Activated T-helper 17 cell treated with anti-CD3 and anti-CD28 coated beads, Interleukin-2, amount 50 U/mL, for 72 hours (primary cell): ENCODE measurements at regions not wholly inside any gene's neighbourhood (a gene's known extent, or its start where the extent isn't known, plus 50 kb on each side); places are given as distances from the start of the nearest gene placed in this dataset.

Experiments used
- ATAC-seq: fragments of 150-1000 bp; cut with Tn5 transposase; replicated peaks from 2 replicates; pipeline ENCODE4 v1.10.0; 2021; ENCODE audit warnings: mild to moderate bottlenecking, moderate library complexity
- H3K27ac Mint-ChIP-seq: one replicate; pipeline ENCODE4 v1.8.0; 2022; ENCODE audit warnings: mixed read lengths
- H3K27me3 Mint-ChIP-seq: one replicate; pipeline ENCODE4 v1.8.0; 2022; ENCODE audit warnings: mixed read lengths
- H3K36me3 Mint-ChIP-seq: one replicate; pipeline ENCODE4 v1.8.0; 2022; ENCODE audit warnings: low read depth, mild to moderate bottlenecking, mixed read lengths
- H3K4me1 Mint-ChIP-seq: one replicate; pipeline ENCODE4 v1.8.0; 2022; ENCODE audit warnings: mixed read lengths
- H3K4me3 Mint-ChIP-seq: one replicate; pipeline ENCODE4 v1.8.0; 2022; ENCODE audit warnings: mild to moderate bottlenecking, mixed read lengths
- H3K9me3 Mint-ChIP-seq: one replicate; pipeline ENCODE4 v1.8.0; 2022; ENCODE audit warnings: mixed read lengths

DNA sequence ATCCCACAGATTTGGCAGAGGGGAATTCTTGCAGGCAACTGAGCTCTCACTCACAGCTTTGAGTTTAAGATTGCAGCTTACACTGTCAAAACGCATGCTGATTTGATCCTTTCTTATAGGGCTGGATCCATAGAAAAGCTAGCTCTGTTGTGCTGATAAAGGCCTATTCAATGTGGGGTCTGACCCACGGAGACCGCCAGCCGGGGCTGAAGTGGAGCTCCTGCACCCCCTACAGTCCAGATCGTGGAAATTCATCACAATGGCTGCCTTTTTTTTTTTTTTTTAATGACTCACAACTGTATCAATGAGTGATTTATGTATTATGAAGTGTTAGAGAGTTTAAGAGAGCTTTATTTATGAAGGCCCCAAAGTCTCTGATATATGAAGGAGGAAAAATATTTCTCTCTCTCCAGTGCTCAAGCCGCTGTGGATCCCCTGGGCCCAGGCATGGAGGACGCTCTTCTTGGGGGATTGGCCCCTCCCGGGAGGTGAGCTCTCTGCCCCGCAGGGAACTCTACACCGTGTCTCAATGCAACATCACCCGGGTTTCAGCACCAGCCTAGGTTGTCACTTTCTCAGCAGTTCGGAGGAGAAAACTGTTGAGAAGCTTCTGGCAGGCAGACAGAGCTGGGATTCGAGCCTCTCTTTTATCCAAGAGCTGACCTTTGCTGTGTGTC lies 700.2 kb downstream of the IRX1 start:
- Mint-ChIP-seq H3K9me3 (peaks cover 17% of the 10 kb centered on the region), H3K36me3 (no peaks in the 10 kb centered on the region), H3K27ac (no peak overlapping the region), H3K4me1 (no peaks in the 10 kb centered on the region), H3K4me3 (no peak overlapping the region), H3K27me3 (no peaks in the 10 kb centered on the region)
- no peak for ATAC-seq

- no peaks in the 10 kb centered on the region for H3K36me3 Mint-ChIP-seq
- H3K27me3 Mint-ChIP-seq = no peaks in the 10 kb centered on the region
- peaks cover 8% of the 10 kb centered on the region for H3K9me3 Mint-ChIP-seq
- no peak overlapping the region for H3K4me3 Mint-ChIP-seq
- ATAC-seq = no peak
- no peak overlapping the region for H3K27ac Mint-ChIP-seq
- no peaks in the 10 kb centered on the region for H3K4me1 Mint-ChIP-seq
These were observed 710.4 kb downstream of the IRX1 start for GRCh38 chr5:4306057-4306456.

GRCh38 chr5:4309026-4309425 lies 713.4 kb downstream of the IRX1 start:
- no peak overlapping the region for H3K4me3 Mint-ChIP-seq

DNA sequence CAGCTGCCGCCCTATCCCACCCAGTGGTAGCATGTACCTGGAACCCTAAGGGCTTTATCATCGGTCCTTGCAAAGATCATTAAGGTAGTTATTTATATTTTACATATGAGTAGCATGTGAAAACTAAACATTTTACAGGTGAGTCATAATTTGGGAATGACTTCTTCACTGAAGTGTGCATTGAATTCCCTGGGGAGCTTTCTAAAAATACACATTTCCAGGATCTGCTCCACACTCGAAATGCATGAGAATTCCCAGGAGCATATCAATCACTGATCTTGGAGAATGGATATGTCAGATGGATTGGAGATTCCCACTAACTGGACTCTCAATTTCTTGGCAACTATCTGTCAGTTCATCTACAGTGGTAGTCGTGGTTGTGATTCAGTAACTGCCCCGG lies 717.5 kb downstream of the IRX1 start:
- no peak overlapping the region for H3K4me3 Mint-ChIP-seq
- no peaks in the 10 kb centered on the region for H3K27me3 Mint-ChIP-seq
- H3K4me1 Mint-ChIP-seq = no peaks in the 10 kb centered on the region
- no peak for ATAC-seq
- peaks cover 33% of the 10 kb centered on the region for H3K9me3 Mint-ChIP-seq
- no peak overlapping the region for H3K27ac Mint-ChIP-seq
- no peaks in the 10 kb centered on the region for H3K36me3 Mint-ChIP-seq

More at GRCh38 chr5:4309026-4309425, 713.4 kb downstream of the IRX1 start:
- Mint-ChIP-seq H3K4me1 (no peaks in the 10 kb centered on the region), H3K27me3 (no peaks in the 10 kb centered on the region), H3K36me3 (no peaks in the 10 kb centered on the region), H3K9me3 (peaks cover 23% of the 10 kb centered on the region), H3K27ac (no peak overlapping the region)
- no peak for ATAC-seq

- Mint-ChIP-seq H3K36me3 (no peaks in the 10 kb centered on the region), H3K4me1 (no peaks in the 10 kb centered on the region), H3K9me3 (peaks cover 23% of the 10 kb centered on the region), H3K27ac (no peak overlapping the region), H3K27me3 (no peaks in the 10 kb centered on the region), H3K4me3 (no peak overlapping the region)
- ATAC-seq = no peak
These were observed 724.0 kb downstream of the IRX1 start for GRCh38 chr5:4319478-4320128.

DNA sequence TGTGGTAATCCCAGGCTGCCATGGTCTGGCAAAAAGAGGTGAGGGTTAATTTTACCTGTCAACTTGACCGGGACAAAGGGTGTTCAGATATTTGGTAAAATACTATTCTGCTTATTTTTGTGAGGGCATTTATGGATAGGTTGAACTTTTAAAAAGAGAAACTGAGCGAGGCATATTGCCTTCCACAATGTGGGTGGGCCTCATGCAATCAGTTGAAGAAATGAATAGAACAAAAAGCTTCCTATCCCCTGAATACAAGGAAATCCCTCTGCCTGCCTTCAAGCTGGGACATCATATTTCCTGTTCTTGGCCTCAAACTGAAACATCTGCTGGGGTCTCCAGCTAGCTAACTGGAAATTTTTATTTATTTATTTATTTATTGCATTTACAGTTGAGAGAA lies 734.7 kb downstream of the IRX1 start:
- peaks cover 15% of the 10 kb centered on the region for H3K9me3 Mint-ChIP-seq
- H3K4me3 Mint-ChIP-seq = no peak overlapping the region
- ATAC-seq = no peak
- H3K4me1 Mint-ChIP-seq = no peaks in the 10 kb centered on the region
- no peaks in the 10 kb centered on the region for H3K36me3 Mint-ChIP-seq
- H3K27ac Mint-ChIP-seq = no peak overlapping the region
- H3K27me3 Mint-ChIP-seq = no peaks in the 10 kb centered on the region

GRCh38 chr5:4335078-4335477 lies 739.4 kb downstream of the IRX1 start:
- H3K4me1 Mint-ChIP-seq = no peaks in the 10 kb centered on the region
- H3K9me3 Mint-ChIP-seq = peaks cover 16% of the 10 kb centered on the region
- H3K4me3 Mint-ChIP-seq = no peak overlapping the region
- H3K27me3 Mint-ChIP-seq = no peaks in the 10 kb centered on the region
- no peak overlapping the region for H3K27ac Mint-ChIP-seq
- no peaks in the 10 kb centered on the region for H3K36me3 Mint-ChIP-seq
- no peak for ATAC-seq

- Mint-ChIP-seq H3K4me3 (no peak overlapping the region), H3K9me3 (peaks cover 16% of the 10 kb centered on the region), H3K36me3 (no peaks in the 10 kb centered on the region), H3K27ac (no peak overlapping the region), H3K27me3 (no peaks in the 10 kb centered on the region), H3K4me1 (no peaks in the 10 kb centered on the region)
- ATAC-seq = no peak
These were observed 741.9 kb downstream of the IRX1 start for GRCh38 chr5:4337519-4337918.

- peaks cover 22% of the 10 kb centered on the region for H3K9me3 Mint-ChIP-seq
- H3K27me3 Mint-ChIP-seq = no peaks in the 10 kb centered on the region
- no peaks in the 10 kb centered on the region for H3K36me3 Mint-ChIP-seq
- H3K4me1 Mint-ChIP-seq = no peaks in the 10 kb centered on the region
- no peak overlapping the region for H3K27ac Mint-ChIP-seq
- no peak for ATAC-seq
- H3K4me3 Mint-ChIP-seq = no peak overlapping the region
These were observed 744.3 kb downstream of the IRX1 start for GRCh38 chr5:4339949-4340348.

DNA sequence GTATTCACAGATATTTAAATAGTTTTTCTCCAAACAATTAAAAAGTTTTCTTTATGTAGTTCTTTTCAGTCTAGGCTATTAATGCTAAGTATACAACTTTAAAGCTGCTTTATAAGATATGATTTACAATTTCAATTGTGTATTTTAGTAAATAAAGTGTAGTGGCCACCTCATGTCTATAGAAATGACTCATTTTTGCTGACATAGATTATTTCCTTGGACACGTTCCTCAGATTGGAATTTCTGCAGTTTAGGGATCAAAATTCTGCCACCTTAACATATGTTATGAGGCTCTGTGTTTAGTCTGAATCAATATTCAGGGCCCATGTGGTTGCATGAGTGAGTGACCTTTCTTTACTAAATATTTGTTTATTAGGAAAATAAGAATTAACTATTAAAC lies 750.2 kb downstream of the IRX1 start:
- Mint-ChIP-seq H3K36me3 (no peaks in the 10 kb centered on the region), H3K4me1 (no peaks in the 10 kb centered on the region), H3K4me3 (no peak overlapping the region), H3K9me3 (peaks cover 22% of the 10 kb centered on the region), H3K27ac (no peak overlapping the region), H3K27me3 (no peaks in the 10 kb centered on the region)
- no peak for ATAC-seq

DNA sequence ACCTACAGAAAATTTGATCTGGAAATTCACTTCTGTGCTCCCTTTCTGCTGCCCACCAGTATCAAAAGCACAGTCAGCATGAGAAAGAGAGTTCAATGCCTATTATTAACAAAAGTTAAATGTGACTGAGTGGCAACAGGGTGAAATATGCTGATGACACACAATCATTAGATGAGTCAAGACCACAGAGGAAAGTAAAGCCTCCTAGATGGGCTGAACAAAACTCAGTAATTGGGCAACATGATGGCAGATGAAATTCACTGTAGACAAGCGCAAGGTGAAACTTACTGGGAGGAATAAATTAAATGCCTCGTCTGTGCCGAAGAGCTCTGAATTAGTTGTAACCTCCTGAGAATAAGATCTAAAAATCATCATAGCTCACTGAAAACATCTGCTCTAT lies 752.8 kb downstream of the IRX1 start:
- Mint-ChIP-seq H3K27me3 (no peaks in the 10 kb centered on the region), H3K36me3 (no peaks in the 10 kb centered on the region), H3K27ac (no peak overlapping the region), H3K4me3 (no peak overlapping the region), H3K4me1 (no peaks in the 10 kb centered on the region), H3K9me3 (peaks cover 27% of the 10 kb centered on the region)
- ATAC-seq = no peak

GRCh38 chr5:4348919-4349318 lies 753.3 kb downstream of the IRX1 start:
- no peak overlapping the region for H3K4me3 Mint-ChIP-seq

DNA sequence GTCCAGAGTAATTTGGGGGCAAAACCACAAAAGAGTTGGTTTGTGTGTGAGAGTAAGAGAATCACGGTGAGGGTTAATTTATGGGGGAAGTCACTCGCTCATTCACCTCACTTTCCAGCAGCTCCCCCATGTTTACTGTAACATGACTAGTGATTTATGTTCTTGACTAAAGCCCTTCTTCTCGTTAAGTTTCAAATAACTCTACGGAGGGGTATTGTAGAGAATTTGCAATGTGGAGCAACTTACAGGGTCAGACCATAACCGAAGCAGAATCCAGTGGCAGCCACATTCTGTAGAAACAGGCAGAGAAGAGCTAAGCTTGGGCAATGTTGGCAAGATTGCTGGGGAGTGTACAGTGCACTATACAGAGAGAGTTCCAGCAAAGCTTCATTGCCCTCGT lies 760.6 kb downstream of the IRX1 start:
- ATAC-seq = no peak
- Mint-ChIP-seq H3K27ac (no peak overlapping the region), H3K9me3 (peaks cover 36% of the 10 kb centered on the region), H3K27me3 (no peaks in the 10 kb centered on the region), H3K4me1 (no peaks in the 10 kb centered on the region), H3K36me3 (no peaks in the 10 kb centered on the region), H3K4me3 (no peak overlapping the region)

More at GRCh38 chr5:4348919-4349318, 753.3 kb downstream of the IRX1 start:
- Mint-ChIP-seq H3K27ac (no peak overlapping the region), H3K4me1 (no peaks in the 10 kb centered on the region), H3K36me3 (no peaks in the 10 kb centered on the region), H3K27me3 (no peaks in the 10 kb centered on the region), H3K9me3 (peaks cover 26% of the 10 kb centered on the region)
- no peak for ATAC-seq

DNA sequence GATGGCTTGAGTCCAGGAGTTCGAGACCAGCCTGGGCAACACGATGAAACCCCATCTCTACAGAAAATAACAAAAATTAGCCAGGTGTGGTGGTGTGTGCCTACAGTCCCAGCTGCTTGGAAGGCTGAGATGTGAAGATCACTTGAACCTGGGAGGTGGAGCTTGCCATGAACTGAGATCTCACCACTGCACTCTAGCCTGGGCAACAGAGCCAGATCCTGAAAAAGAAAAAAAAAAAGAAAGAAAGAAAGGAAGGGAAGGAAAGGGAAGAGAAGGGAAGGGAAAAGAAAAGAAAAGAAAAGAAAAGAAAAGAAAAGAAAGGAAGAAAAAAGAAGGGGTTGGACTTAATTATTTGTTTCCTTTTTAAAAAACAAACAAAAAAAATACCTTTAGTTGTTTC lies 764.2 kb downstream of the IRX1 start:
- Mint-ChIP-seq H3K4me3 (no peak overlapping the region), H3K27me3 (no peaks in the 10 kb centered on the region), H3K27ac (no peak overlapping the region), H3K4me1 (no peaks in the 10 kb centered on the region), H3K9me3 (peaks cover 24% of the 10 kb centered on the region), H3K36me3 (no peaks in the 10 kb centered on the region)
- ATAC-seq = no peak

DNA sequence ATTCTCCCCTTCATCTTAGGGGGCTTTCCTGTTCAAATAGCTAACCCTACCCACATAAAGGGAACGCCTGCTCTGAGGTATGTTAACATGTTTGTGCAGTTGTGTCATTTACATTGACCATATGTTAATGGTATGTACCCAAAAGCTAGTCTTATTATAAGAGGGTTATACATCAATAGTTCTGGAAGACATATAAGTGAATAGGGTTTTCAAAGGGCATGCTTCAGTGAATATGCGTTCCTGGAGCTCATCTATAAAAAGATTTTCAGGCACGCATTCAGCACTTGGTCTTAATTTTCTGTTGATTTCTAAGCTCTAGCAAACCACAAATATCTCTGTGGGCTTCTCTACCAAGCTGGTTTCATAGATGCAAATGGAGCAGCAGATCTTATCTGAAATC lies 766.1 kb downstream of the IRX1 start:
- Mint-ChIP-seq H3K4me1 (no peaks in the 10 kb centered on the region), H3K9me3 (peaks cover 19% of the 10 kb centered on the region), H3K36me3 (no peaks in the 10 kb centered on the region), H3K27me3 (no peaks in the 10 kb centered on the region), H3K4me3 (no peak overlapping the region), H3K27ac (no peak overlapping the region)
- no peak for ATAC-seq
